ENCODE measurements at regions not wholly inside any gene's neighbourhood (a gene's known extent, or its start where the extent isn't known, plus 50 kb on each side); places are given as distances from the start of the nearest gene placed in this dataset.

- no peaks in the 10 kb centered on the region for H3K4me1 ChIP-seq (ENCODE audit: control insufficient read depth, insufficient read depth, low read length)
Observed at GRCh38 chr11:80980227-80980626, 1539.4 kb upstream of the TENM4 start.

GRCh38 chr11:80973786-80974185, 1533.0 kb upstream of the TENM4 start:
- Histone ChIP-seq H3K4me1 (ENCODE audit: control insufficient read depth, insufficient read depth, low read length) (peaks cover 8% of the 10 kb centered on the region), H3K9me3 (ENCODE audit: control insufficient read depth, low read length) (no peaks in the 10 kb centered on the region)
- no peak for DNase-seq (ENCODE audit: low read depth)

More at GRCh38 chr11:80980227-80980626, 1539.4 kb upstream of the TENM4 start:
- Histone ChIP-seq H3K27me3 (replicated peaks; ENCODE audit: control insufficient read depth, insufficient read depth, low read length) (no peaks in the 10 kb centered on the region), H3K36me3 (ENCODE audit: control insufficient read depth, insufficient read depth, low read length, severe bottlenecking) (no peaks in the 10 kb centered on the region), H3K9me3 (ENCODE audit: control insufficient read depth, low read length) (no peaks in the 10 kb centered on the region), H3K9ac (ENCODE audit: low read length) (no peak overlapping the region), H3K4me3 (ENCODE audit: low read length) (no peak overlapping the region)
- no peak for DNase-seq (ENCODE audit: low read depth)

GRCh38 chr11:80970037-80970436, 1529.2 kb upstream of the TENM4 start:
- H3K9ac ChIP-seq (ENCODE audit: low read length) = no peak overlapping the region
- no peaks in the 10 kb centered on the region for H3K27me3 ChIP-seq (replicated peaks; ENCODE audit: control insufficient read depth, insufficient read depth, low read length)
- H3K36me3 ChIP-seq (ENCODE audit: control insufficient read depth, insufficient read depth, low read length, severe bottlenecking) = no peaks in the 10 kb centered on the region
- no peak overlapping the region for H3K4me3 ChIP-seq (ENCODE audit: low read length)
- H3K9me3 ChIP-seq (ENCODE audit: control insufficient read depth, low read length) = no peaks in the 10 kb centered on the region
- H3K4me1 ChIP-seq (ENCODE audit: control insufficient read depth, insufficient read depth, low read length) = peaks cover 8% of the 10 kb centered on the region
- no peak for DNase-seq (ENCODE audit: low read depth)

More at GRCh38 chr11:80973786-80974185, 1533.0 kb upstream of the TENM4 start:
- Histone ChIP-seq H3K27me3 (replicated peaks; ENCODE audit: control insufficient read depth, insufficient read depth, low read length) (no peaks in the 10 kb centered on the region), H3K9ac (ENCODE audit: low read length) (no peak overlapping the region), H3K4me3 (ENCODE audit: low read length) (no peak overlapping the region), H3K36me3 (ENCODE audit: control insufficient read depth, insufficient read depth, low read length, severe bottlenecking) (no peaks in the 10 kb centered on the region)

GRCh38 chr11:80967649-80968048, 1526.8 kb upstream of the TENM4 start:
- no peaks in the 10 kb centered on the region for H3K36me3 ChIP-seq (ENCODE audit: control insufficient read depth, insufficient read depth, low read length, severe bottlenecking)
- no peak overlapping the region for H3K4me3 ChIP-seq (ENCODE audit: low read length)
- H3K4me1 ChIP-seq (ENCODE audit: control insufficient read depth, insufficient read depth, low read length) = peaks cover 8% of the 10 kb centered on the region
- no peaks in the 10 kb centered on the region for H3K27me3 ChIP-seq (replicated peaks; ENCODE audit: control insufficient read depth, insufficient read depth, low read length)
- no peak for DNase-seq (ENCODE audit: low read depth)
- H3K9me3 ChIP-seq (ENCODE audit: control insufficient read depth, low read length) = no peaks in the 10 kb centered on the region
- no peak overlapping the region for H3K9ac ChIP-seq (ENCODE audit: low read length)

GRCh38 chr11:80960381-80961029, 1519.7 kb upstream of the TENM4 start:
- no peaks in the 10 kb centered on the region for H3K9me3 ChIP-seq (ENCODE audit: control insufficient read depth, low read length)
- no peak for DNase-seq (ENCODE audit: low read depth)
- H3K4me1 ChIP-seq (ENCODE audit: control insufficient read depth, insufficient read depth, low read length) = peaks cover 16% of the 10 kb centered on the region
- H3K9ac ChIP-seq (ENCODE audit: low read length) = no peak overlapping the region
- no peaks in the 10 kb centered on the region for H3K27me3 ChIP-seq (replicated peaks; ENCODE audit: control insufficient read depth, insufficient read depth, low read length)
- H3K36me3 ChIP-seq (ENCODE audit: control insufficient read depth, insufficient read depth, low read length, severe bottlenecking) = no peaks in the 10 kb centered on the region
- no peak overlapping the region for H3K4me3 ChIP-seq (ENCODE audit: low read length)

- peaks cover 16% of the 10 kb centered on the region for H3K4me1 ChIP-seq (ENCODE audit: control insufficient read depth, insufficient read depth, low read length)
- H3K9ac ChIP-seq (ENCODE audit: low read length) = no peak overlapping the region
- no peak overlapping the region for H3K4me3 ChIP-seq (ENCODE audit: low read length)
- H3K27me3 ChIP-seq (replicated peaks; ENCODE audit: control insufficient read depth, insufficient read depth, low read length) = no peaks in the 10 kb centered on the region
- no peaks in the 10 kb centered on the region for H3K9me3 ChIP-seq (ENCODE audit: control insufficient read depth, low read length)
- H3K36me3 ChIP-seq (ENCODE audit: control insufficient read depth, insufficient read depth, low read length, severe bottlenecking) = no peaks in the 10 kb centered on the region
- no peak for DNase-seq (ENCODE audit: low read depth)
Observed at GRCh38 chr11:80959751-80960150, 1518.9 kb upstream of the TENM4 start.

- Histone ChIP-seq H3K4me3 (ENCODE audit: low read length) (peak overlapping the region; percentile 34), H3K9me3 (ENCODE audit: control insufficient read depth, low read length) (no peaks in the 10 kb centered on the region), H3K36me3 (ENCODE audit: control insufficient read depth, insufficient read depth, low read length, severe bottlenecking) (no peaks in the 10 kb centered on the region), H3K27me3 (replicated peaks; ENCODE audit: control insufficient read depth, insufficient read depth, low read length) (no peaks in the 10 kb centered on the region), H3K9ac (ENCODE audit: low read length) (no peak overlapping the region), H3K4me1 (ENCODE audit: control insufficient read depth, insufficient read depth, low read length) (peaks cover 16% of the 10 kb centered on the region)
- DNase-seq (ENCODE audit: low read depth) = no peak
Observed at GRCh38 chr11:80958987-80959386, 1518.2 kb upstream of the TENM4 start.

- H3K36me3 ChIP-seq (ENCODE audit: control insufficient read depth, insufficient read depth, low read length, severe bottlenecking) = no peaks in the 10 kb centered on the region
- peak overlapping the region; percentile 55 for H3K4me3 ChIP-seq (ENCODE audit: low read length)
- peak overlapping the region; percentile 16 for H3K9ac ChIP-seq (ENCODE audit: low read length)
- peak; percentile 1 for DNase-seq (ENCODE audit: low read depth)
- no peaks in the 10 kb centered on the region for H3K9me3 ChIP-seq (ENCODE audit: control insufficient read depth, low read length)
- H3K4me1 ChIP-seq (ENCODE audit: control insufficient read depth, insufficient read depth, low read length) = peaks cover 16% of the 10 kb centered on the region
- H3K27me3 ChIP-seq (replicated peaks; ENCODE audit: control insufficient read depth, insufficient read depth, low read length) = no peaks in the 10 kb centered on the region
Observed at GRCh38 chr11:80958361-80958760, 1517.5 kb upstream of the TENM4 start.

- no peak overlapping the region for H3K9ac ChIP-seq (ENCODE audit: low read length)
- DNase-seq (ENCODE audit: low read depth) = no peak
Observed at GRCh38 chr11:80955588-80955987, 1514.8 kb upstream of the TENM4 start.

GRCh38 chr11:80948781-80949180, 1508.0 kb upstream of the TENM4 start:
- Histone ChIP-seq H3K4me3 (ENCODE audit: low read length) (no peak overlapping the region), H3K9me3 (ENCODE audit: control insufficient read depth, low read length) (no peaks in the 10 kb centered on the region), H3K9ac (ENCODE audit: low read length) (no peak overlapping the region), H3K36me3 (ENCODE audit: control insufficient read depth, insufficient read depth, low read length, severe bottlenecking) (no peaks in the 10 kb centered on the region), H3K4me1 (ENCODE audit: control insufficient read depth, insufficient read depth, low read length) (no peaks in the 10 kb centered on the region), H3K27me3 (replicated peaks; ENCODE audit: control insufficient read depth, insufficient read depth, low read length) (no peaks in the 10 kb centered on the region)
- no peak for DNase-seq (ENCODE audit: low read depth)

More at GRCh38 chr11:80955588-80955987, 1514.8 kb upstream of the TENM4 start:
- Histone ChIP-seq H3K9me3 (ENCODE audit: control insufficient read depth, low read length) (no peaks in the 10 kb centered on the region), H3K4me1 (ENCODE audit: control insufficient read depth, insufficient read depth, low read length) (peaks cover 16% of the 10 kb centered on the region), H3K4me3 (ENCODE audit: low read length) (no peak overlapping the region), H3K36me3 (ENCODE audit: control insufficient read depth, insufficient read depth, low read length, severe bottlenecking) (no peaks in the 10 kb centered on the region), H3K27me3 (replicated peaks; ENCODE audit: control insufficient read depth, insufficient read depth, low read length) (no peaks in the 10 kb centered on the region)

GRCh38 chr11:80944758-80945157, 1503.9 kb upstream of the TENM4 start:
- Histone ChIP-seq H3K4me3 (ENCODE audit: low read length) (no peak overlapping the region), H3K27me3 (replicated peaks; ENCODE audit: control insufficient read depth, insufficient read depth, low read length) (no peaks in the 10 kb centered on the region), H3K36me3 (ENCODE audit: control insufficient read depth, insufficient read depth, low read length, severe bottlenecking) (no peaks in the 10 kb centered on the region), H3K9ac (ENCODE audit: low read length) (no peak overlapping the region), H3K9me3 (ENCODE audit: control insufficient read depth, low read length) (no peaks in the 10 kb centered on the region), H3K4me1 (ENCODE audit: control insufficient read depth, insufficient read depth, low read length) (peaks cover 4% of the 10 kb centered on the region)
- DNase-seq (ENCODE audit: low read depth) = no peak

- peaks cover 7% of the 10 kb centered on the region for H3K4me1 ChIP-seq (ENCODE audit: control insufficient read depth, insufficient read depth, low read length)
- no peak overlapping the region for H3K9ac ChIP-seq (ENCODE audit: low read length)
- DNase-seq (ENCODE audit: low read depth) = no peak
- H3K9me3 ChIP-seq (ENCODE audit: control insufficient read depth, low read length) = no peaks in the 10 kb centered on the region
- no peaks in the 10 kb centered on the region for H3K27me3 ChIP-seq (replicated peaks; ENCODE audit: control insufficient read depth, insufficient read depth, low read length)
- no peaks in the 10 kb centered on the region for H3K36me3 ChIP-seq (ENCODE audit: control insufficient read depth, insufficient read depth, low read length, severe bottlenecking)
- H3K4me3 ChIP-seq (ENCODE audit: low read length) = no peak overlapping the region
Observed at GRCh38 chr11:80943226-80943625, 1502.4 kb upstream of the TENM4 start.

Measured in adipocyte (in vitro differentiated cells).